GM18499 (cell line): ENCODE measurements at regions not wholly inside any gene's neighbourhood (a gene's known extent, or its start where the extent isn't known, plus 50 kb on each side); places are given as distances from the start of the nearest gene placed in this dataset.
"Not testable (repeated sequence)": the region's sequence is repeated elsewhere in the genome, so short reads cannot be mapped to it uniquely, and the experiment has no call there.

Experiments
- ATAC-seq: cut with Tn5 transposase; IDR thresholded peaks from one replicate; pipeline ENCODE4 v1.9.1; 2021; ENCODE audit warnings: moderate number of reproducible peaks; ENCODE audit not compliant: insufficient read depth, unreplicated experiment

GRCh38 chr1:114272593-114272992 lies 118.9 kb upstream of the SYT6 start:
- ATAC-seq: no peak

GRCh38 chr1:114270718-114271117 lies 117.0 kb upstream of the SYT6 start:
- no peak for ATAC-seq

- no peak for ATAC-seq
Measured at GRCh38 chr1:114270282-114270681, 116.6 kb upstream of the SYT6 start.

DNA sequence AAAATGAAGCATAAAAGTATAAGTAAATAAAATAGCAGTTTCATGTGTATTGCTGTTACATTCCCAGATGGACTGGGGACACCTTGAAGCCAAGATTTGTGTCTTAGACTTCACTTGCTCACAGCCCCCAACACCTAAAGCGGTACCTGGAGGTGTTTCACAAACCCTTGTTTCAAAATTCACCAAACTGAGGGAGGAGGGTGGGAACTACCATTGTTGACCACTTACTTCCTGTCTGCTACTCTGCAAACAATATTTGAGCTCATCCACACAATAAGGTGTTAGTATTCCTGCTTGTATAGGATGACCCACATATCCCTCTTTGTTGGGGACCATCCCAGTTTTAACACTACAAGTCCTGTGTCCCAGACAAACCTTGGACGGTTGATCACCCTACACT lies 115.9 kb upstream of the SYT6 start:
- ATAC-seq: no peak

DNA sequence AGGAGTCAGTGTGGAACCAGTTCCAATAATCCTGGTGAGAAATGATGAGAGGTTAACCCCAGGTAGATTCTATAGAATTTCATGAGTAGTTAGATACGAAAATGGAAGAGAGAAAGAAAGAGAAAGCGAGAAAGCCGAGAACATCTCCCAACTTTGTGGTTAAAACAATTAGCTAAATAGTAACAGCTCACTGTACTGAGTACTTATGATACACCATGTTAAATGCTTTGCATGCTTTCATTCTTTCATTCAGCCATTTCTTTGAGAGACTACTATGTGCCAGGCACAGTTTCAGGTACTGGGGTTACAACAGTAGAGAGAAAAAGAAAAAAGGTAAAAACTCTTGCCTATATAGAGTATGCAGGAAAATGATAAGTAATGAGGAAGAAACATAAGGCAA lies 109.7 kb upstream of the SYT6 start:
- ATAC-seq: no peak

- no peak for ATAC-seq
Measured at GRCh38 chr1:114262337-114262736, 108.7 kb upstream of the SYT6 start.

DNA sequence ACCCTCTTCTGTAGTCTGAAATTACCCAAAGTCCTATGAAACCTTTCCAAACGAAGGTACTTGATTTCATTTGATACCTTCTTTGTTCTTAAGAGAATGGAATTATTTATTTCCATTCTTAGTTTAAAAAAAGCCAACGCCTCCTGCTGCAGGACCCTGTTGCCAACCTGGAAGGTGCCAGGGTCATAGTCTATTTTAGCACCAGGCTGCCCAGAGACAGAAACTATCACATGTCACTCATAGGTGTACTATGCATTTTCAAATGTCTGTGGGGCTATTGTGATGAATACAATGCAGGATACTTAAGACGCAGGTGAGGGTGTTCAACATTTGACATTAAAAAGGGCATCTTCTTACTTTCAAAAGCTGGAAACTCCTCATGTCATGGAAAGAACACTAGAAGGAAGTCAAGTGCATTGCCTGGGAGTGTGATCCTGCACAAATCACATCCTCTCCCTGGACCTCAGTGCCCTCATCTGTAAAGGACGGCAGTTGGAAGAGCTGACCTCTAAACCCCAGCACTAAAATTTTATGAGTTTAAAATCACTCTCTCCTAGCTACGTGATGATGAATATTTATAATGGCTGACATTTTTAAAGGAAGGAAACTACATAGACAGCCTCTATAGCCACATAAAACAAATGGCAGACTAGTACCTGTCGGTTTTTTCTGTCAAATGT lies 107.3 kb upstream of the SYT6 start:
- no peak for ATAC-seq

DNA sequence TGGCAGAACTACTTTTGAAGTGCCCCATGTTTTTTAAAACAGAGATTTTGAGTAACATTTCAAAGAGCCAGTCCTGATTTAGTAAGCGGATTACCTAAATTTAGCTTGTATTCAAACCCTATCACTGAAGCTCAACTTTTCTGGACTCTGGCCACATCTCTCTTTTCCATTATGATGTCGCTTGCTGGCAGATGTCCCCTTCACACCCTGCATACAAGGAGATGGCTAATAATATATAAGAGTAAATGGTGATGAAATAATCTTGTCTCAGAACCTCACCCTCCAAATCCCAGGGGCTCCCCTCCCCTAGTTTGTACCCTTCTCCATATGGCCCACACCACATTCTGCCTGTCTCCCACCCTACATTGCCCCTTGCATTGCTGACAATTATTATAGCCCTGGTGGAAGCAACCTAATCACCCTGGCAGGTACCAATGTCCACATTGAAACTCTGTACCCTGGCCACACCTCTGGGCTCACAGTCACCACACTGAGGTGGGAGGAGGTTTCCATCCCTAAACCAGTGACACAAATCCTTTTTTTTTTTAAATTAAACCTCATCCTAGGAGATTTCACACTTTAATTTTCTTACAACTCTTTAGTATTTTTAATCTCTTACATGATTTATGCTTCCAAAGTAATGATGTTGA lies 106.0 kb upstream of the SYT6 start:
- no peak for ATAC-seq

GRCh38 chr1:114258633-114259032 lies 105.0 kb upstream of the SYT6 start:
- ATAC-seq: no peak

GRCh38 chr1:114258074-114258473 lies 104.4 kb upstream of the SYT6 start:
- no peak for ATAC-seq

- ATAC-seq: no peak
Measured at GRCh38 chr1:114257554-114257953, 103.9 kb upstream of the SYT6 start.

DNA sequence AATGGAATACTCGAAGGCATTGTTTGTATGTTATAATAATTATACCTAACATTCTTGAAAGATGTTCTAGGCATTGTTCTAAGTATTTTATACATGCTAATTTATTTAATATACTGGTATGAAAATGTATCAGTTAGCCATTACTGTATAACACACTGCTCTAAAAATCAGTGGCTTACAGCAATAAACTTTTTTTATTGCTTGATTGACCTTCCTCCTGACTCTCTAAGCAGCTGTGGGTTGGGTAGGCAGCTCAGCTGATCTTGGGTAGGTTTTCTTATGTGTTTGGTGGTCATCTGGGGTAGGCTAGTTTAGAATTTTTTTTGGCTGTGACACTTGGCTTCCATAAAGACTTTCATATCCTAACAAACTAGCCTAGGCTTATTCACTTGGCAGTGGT lies 100.2 kb upstream of the SYT6 start:
- no peak for ATAC-seq

DNA sequence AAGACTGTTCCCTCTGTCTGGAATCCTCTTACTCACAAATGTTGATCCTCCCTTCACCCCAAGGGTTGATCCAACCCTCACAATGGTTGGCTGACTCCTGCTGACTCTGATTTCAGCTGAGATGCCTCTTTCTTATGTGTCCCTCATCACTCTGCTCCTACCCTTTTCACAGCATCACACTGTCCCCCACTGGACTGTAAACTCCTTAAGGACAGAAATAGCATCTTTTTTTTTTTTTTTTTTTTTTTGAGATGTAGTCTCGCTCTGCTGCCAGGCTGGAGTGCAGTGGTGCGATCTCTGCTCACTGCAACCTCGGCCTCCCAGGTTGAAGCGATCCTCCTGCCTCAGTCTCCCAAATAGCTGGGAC lies 97.9 kb upstream of the SYT6 start:
- ATAC-seq: no peak

GRCh38 chr1:114250683-114251572 lies 97.3 kb upstream of the SYT6 start:
- ATAC-seq: no peak

GRCh38 chr1:114249691-114250090 lies 96.0 kb upstream of the SYT6 start:
- ATAC-seq: no peak

DNA sequence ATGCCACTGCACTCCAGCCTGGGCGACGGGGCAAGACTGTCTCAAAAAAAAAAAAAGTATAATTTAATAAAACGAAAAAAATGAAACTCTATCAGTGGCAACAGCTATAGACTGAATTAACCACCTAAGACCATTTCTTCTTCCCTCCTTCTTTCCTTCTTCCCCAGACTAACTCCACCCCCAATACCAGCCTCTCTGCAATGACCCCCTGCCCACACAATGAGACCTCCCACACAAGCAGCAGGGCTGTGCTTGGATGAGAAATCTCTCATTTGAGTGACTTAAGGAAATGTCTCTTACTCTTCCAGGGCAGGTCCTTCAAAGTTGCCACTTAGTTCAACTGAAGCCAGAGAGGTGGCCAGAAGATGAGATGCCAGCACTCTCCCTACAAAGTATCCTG lies 94.5 kb upstream of the SYT6 start:
- ATAC-seq: no peak

DNA sequence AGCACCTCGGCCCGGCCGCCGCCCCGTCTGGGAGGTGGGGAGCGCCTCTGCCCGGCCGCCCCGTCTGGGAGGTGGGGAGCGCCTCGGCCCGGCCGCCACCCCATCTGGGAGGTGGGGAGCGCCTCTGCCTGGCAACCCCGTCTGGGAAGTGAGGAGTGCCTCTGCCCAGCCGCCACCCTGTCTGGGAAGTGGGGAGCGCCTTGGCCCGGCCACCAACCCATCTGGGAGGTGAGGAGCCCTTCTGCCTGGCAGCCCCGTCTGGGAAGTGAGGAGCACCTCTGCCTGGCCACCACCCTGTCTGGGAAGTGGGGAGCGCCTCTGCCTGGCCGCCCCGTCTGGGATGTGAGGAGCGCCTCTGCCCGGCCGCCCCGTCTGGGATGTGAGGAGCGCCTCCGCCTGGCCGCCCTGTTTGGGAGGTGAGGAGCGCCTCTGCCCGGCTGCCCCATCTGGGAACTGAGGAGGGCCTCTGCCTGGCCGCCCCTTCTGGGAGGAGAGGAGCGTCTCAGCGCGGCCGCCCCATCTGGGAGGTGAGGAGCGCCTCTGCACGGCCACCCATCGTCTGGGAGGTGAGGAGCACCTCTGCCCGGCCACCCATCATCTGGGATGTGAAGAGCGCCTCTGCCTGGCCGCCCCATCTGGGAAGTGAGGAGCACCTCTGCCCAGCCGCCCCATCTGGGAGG lies 89.0 kb upstream of the SYT6 start:
- not testable (repeated sequence) for ATAC-seq

DNA sequence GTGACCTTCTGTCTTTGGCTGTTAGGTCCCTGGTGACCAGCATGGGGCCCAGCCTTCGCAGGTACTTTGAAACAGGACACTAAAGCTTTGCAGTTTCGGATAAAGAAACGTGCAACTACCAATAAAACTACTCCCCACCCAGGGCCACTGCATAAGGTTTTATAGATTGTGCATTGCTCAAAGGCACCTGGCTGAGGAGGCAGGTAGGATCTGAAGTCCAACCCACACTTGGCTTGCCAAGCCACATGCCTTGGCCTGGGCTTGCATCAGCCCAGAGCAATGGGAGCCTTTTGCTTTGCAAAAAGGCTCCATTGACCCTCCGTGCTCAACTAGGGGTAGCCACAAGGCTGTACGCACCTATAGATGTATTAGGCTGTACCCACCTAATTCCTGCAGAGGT lies 84.4 kb upstream of the SYT6 start:
- no peak for ATAC-seq

GRCh38 chr1:114236517-114236916 lies 82.8 kb upstream of the SYT6 start:
- ATAC-seq: no peak

DNA sequence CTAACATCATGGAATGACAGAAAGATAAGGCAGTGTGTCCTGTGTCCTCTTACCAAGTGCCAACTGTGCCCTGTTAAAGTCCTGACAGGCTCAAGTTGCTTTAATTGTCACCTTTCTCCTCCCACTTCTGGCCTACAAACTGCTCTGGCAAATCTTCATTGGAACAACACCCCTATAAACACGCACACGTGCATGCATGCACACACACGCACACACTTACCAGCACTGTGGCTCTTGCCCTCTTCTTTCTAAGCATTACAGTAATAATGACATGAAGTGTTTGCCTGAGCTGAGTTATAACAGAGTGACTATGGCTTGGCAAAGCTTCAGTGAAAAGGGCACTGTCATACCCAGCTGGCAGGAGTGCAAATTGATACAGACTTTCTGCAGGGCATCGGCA lies 82.3 kb upstream of the SYT6 start:
- no peak for ATAC-seq

- ATAC-seq: no peak
Measured at GRCh38 chr1:114235281-114235680, 81.6 kb upstream of the SYT6 start.
